OCI-LY7 (cell line): ENCODE measurements at regions not wholly inside any gene's neighbourhood (a gene's known extent, or its start where the extent isn't known, plus 50 kb on each side); places are given as distances from the start of the nearest gene placed in this dataset. TPM values are rescaled to one million over a fixed set of nuclear protein-coding genes. Genes with fewer than 3 reads are reported as not detected.

Source experiments
- BruUV-seq: library from RNA; stranded (reverse); fragments of 400-500 nt; replicated peaks from 2 replicates; lab custom pipeline; 2021; lab: Mats Ljungman, UMichigan
- CTCF ChIA-PET: fragments of 300-600 bp; sonication (Branson Sonifier 250); formaldehyde crosslinking; loops from one replicate; lab custom pipeline; 2022; ENCODE audit warnings: antibody characterized with exemption; ENCODE audit not compliant: unreplicated experiment; lab: Charles Lee
- POLR2A ChIA-PET: fragments of 300-600 bp; sonication (Branson Sonifier 250); formaldehyde crosslinking; loops from one replicate; lab custom pipeline; 2022; ENCODE audit warnings: antibody characterized with exemption; lab: Charles Lee
- DNase-seq: peaks from one replicate; pipeline ENCODE4 v3.0.0-alpha.2; 2015; ENCODE audit warnings: low spot score
- H2AFZ ChIP-seq: fragments of 200-600 bp; sonication (generic), shearing (Covaris generic); 2 replicates; pipeline ENCODE4 v1.6.1; 2014; ENCODE audit warnings: mild to moderate bottlenecking, antibody characterized with exemption, low read length, moderate library complexity
- H3K27ac ChIP-seq: fragments of 200-600 bp; sonication (generic); 2 replicates; pipeline ENCODE4 v1.5.1; 2014; ENCODE audit warnings: mixed run types, low read depth, mild to moderate bottlenecking, moderate library complexity, low read length, inconsistent platforms; ENCODE audit not compliant: poor library complexity, severe bottlenecking
- H3K36me3 ChIP-seq: fragments of 200-600 bp; sonication (generic); 2 replicates; pipeline ENCODE4 v1.6.1; 2014; ENCODE audit warnings: mild to moderate bottlenecking, antibody characterized with exemption, low read length, moderate library complexity, mixed read lengths; ENCODE audit not compliant: insufficient read depth
- H3K4me1 ChIP-seq: fragments of 200-600 bp; sonication (generic); 2 replicates; pipeline ENCODE4 v1.5.1; 2014; ENCODE audit warnings: mild to moderate bottlenecking, low read length; ENCODE audit not compliant: insufficient read depth, poor library complexity, severe bottlenecking
- H3K4me2 ChIP-seq: fragments of 200-600 bp; sonication (generic); 2 replicates; pipeline ENCODE4 v1.6.1; 2014; ENCODE audit warnings: mild to moderate bottlenecking, low read length
- H3K4me3 ChIP-seq: fragments of 200-600 bp; sonication (generic); 2 replicates; pipeline ENCODE4 v1.5.1; 2014; ENCODE audit warnings: mild to moderate bottlenecking, low read depth, low read length; ENCODE audit not compliant: poor library complexity, severe bottlenecking
- H3K79me2 ChIP-seq: fragments of 200-600 bp; sonication (generic); 2 replicates; pipeline ENCODE4 v1.6.1; 2016; ENCODE audit warnings: low read depth, mild to moderate bottlenecking, low read length, moderate library complexity, mixed read lengths; ENCODE audit not compliant: insufficient read depth
- H3K9me2 ChIP-seq: fragments of 200-600 bp; sonication (generic); 2 replicates; pipeline ENCODE4 v1.6.1; 2016; ENCODE audit warnings: mild to moderate bottlenecking, low read length, mixed read lengths; ENCODE audit not compliant: insufficient read depth
- H3K9me3 ChIP-seq: fragments of 200-600 bp; sonication (generic); 2 replicates; pipeline ENCODE4 v1.6.1; 2014; ENCODE audit warnings: mild to moderate bottlenecking, mixed run types, low read length, mixed read lengths
- H4K20me1 ChIP-seq: fragments of 200-600 bp; sonication (generic); 2 replicates; pipeline ENCODE4 v1.6.1; 2014; ENCODE audit warnings: mild to moderate bottlenecking, antibody characterized with exemption, low read length, moderate library complexity, mixed read lengths; ENCODE audit not compliant: insufficient read depth
- EZH2phosphoT487 ChIP-seq: fragments of 200-600 bp; sonication (generic); IDR thresholded peaks from 2 replicates; pipeline ENCODE4 v1.6.1; 2018; ENCODE audit warnings: low read depth, borderline replicate concordance, mild to moderate bottlenecking, mixed run types, antibody characterized with exemption, low read length, moderate library complexity, mixed read lengths
- intact Hi-C: fragments of 100-400 bp; cut with micrococcal nuclease; formaldehyde crosslinking; loops from one replicate; pipeline ENCODE4 v1.10.0; 2022; ENCODE audit not compliant: unreplicated experiment
- small RNA-seq: library from RNA; depleted of rRNA; stranded (forward); fragments of <200 nt; gene quantifications from one replicate; pipeline ENCODE3, GENCODE V24; 2014
- TF ChIP-seq, protein P1 (sequence below): fragments of 200-600 bp; sonication (generic); conservative IDR thresholded peaks from 2 replicates; pipeline ENCODE4 v1.5.1; 2014; ENCODE audit warnings: mild to moderate bottlenecking, antibody characterized with exemption, low read length, moderate library complexity, mixed read lengths

- DNase-seq, result no peak
- no peaks in the 10 kb centered on the region for H4K20me1 ChIP-seq
- TF ChIP-seq EZH2phosphoT487, result no peak
- TF ChIP-seq, protein P1, sequence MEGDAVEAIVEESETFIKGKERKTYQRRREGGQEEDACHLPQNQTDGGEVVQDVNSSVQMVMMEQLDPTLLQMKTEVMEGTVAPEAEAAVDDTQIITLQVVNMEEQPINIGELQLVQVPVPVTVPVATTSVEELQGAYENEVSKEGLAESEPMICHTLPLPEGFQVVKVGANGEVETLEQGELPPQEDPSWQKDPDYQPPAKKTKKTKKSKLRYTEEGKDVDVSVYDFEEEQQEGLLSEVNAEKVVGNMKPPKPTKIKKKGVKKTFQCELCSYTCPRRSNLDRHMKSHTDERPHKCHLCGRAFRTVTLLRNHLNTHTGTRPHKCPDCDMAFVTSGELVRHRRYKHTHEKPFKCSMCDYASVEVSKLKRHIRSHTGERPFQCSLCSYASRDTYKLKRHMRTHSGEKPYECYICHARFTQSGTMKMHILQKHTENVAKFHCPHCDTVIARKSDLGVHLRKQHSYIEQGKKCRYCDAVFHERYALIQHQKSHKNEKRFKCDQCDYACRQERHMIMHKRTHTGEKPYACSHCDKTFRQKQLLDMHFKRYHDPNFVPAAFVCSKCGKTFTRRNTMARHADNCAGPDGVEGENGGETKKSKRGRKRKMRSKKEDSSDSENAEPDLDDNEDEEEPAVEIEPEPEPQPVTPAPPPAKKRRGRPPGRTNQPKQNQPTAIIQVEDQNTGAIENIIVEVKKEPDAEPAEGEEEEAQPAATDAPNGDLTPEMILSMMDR, result no peak
- H3K36me3 ChIP-seq, result no peaks in the 10 kb centered on the region
- no peak overlapping the region for H3K27ac ChIP-seq
- no peak overlapping the region for H3K4me2 ChIP-seq
- peaks cover 42% of the 10 kb centered on the region for H3K4me1 ChIP-seq
- no peak overlapping the region for H2AFZ ChIP-seq
- no peak overlapping the region for H3K4me3 ChIP-seq
- H3K79me2 ChIP-seq, result no peaks in the 10 kb centered on the region
- BruUV-seq, result no TSS peak
- POLR2A ChIA-PET, result no interaction called here
- H3K9me2 ChIP-seq, result no peaks in the 10 kb centered on the region
- CTCF ChIA-PET, result no interaction called here
- no peaks in the 10 kb centered on the region for H3K9me3 ChIP-seq
- intact Hi-C loops, result loop anchor here (2.0 kb wide), 1 partner anchor 34 kb away; no protein-coding TSS in a partner anchor
These were observed 50.5 kb upstream of the PRSS58 start for GRCh38 chr7:142308326-142308725.

Small RNA genes in the stretch of these regions (small RNA-seq; reads per million reads assigned to genes)
- gene TRBV5-2 (not detected), gene TRBV8-1 (not detected), gene TRBV8-2 (not detected)
